Epidermal melanocyte (primary cell): ENCODE measurements at regions not wholly inside any gene's neighbourhood (a gene's known extent, or its start where the extent isn't known, plus 50 kb on each side); places are given as distances from the start of the nearest gene placed in this dataset.

Experiments used
- DNase-seq: peaks from one replicate; pipeline ENCODE4 v3.0.0; 2011; ENCODE audit warnings: low spot score; ENCODE audit not compliant: insufficient read length

GRCh38 chr14:38774162-38774561 is 328.9 kb downstream of the SEC23A start:
- DNase-seq: no peak

- no peak for DNase-seq
Observed at GRCh38 chr14:38770251-38770650, 332.8 kb downstream of the SEC23A start.

- DNase-seq: no peak
Observed at GRCh38 chr14:38762845-38763244, 340.2 kb downstream of the SEC23A start.

GRCh38 chr14:38762426-38762825 is 340.6 kb downstream of the SEC23A start:
- DNase-seq: no peak

GRCh38 chr14:38761033-38761432 is 342.0 kb downstream of the SEC23A start:
- DNase-seq: no peak

- no peak for DNase-seq
Observed at GRCh38 chr14:38758661-38759060, 344.4 kb downstream of the SEC23A start.

GRCh38 chr14:38755036-38755435 is 348.0 kb downstream of the SEC23A start:
- no peak for DNase-seq

- DNase-seq: no peak
Observed at GRCh38 chr14:38752750-38753149, 350.3 kb downstream of the SEC23A start.

GRCh38 chr14:38752341-38752740 is 350.7 kb downstream of the SEC23A start:
- DNase-seq: no peak

- no peak for DNase-seq
Observed at GRCh38 chr14:38751459-38751858, 351.6 kb downstream of the SEC23A start.

GRCh38 chr14:38749936-38750335 is 353.1 kb downstream of the SEC23A start:
- no peak for DNase-seq

- DNase-seq: no peak
Observed at GRCh38 chr14:38745861-38746260, 357.2 kb downstream of the SEC23A start.

GRCh38 chr14:38743966-38744584 is 359.0 kb downstream of the SEC23A start:
- no peak for DNase-seq

GRCh38 chr14:38737686-38738407 is 365.2 kb downstream of the SEC23A start:
- DNase-seq: no peak

GRCh38 chr14:38735005-38735404 is 368.0 kb downstream of the SEC23A start:
- DNase-seq: no peak

GRCh38 chr14:38731962-38732361 is 371.1 kb downstream of the SEC23A start:
- no peak for DNase-seq

- DNase-seq: no peak
Observed at GRCh38 chr14:38730420-38730819, 372.6 kb downstream of the SEC23A start.

GRCh38 chr14:38727731-38728130 is 375.3 kb downstream of the SEC23A start:
- DNase-seq: no peak

- no peak for DNase-seq
Observed at GRCh38 chr14:38724621-38725020, 378.4 kb downstream of the SEC23A start.

- DNase-seq: no peak
Observed at GRCh38 chr14:38723959-38724358, 379.1 kb downstream of the SEC23A start.

GRCh38 chr14:38723277-38723676 is 379.8 kb downstream of the SEC23A start:
- DNase-seq: no peak

GRCh38 chr14:38721822-38722431 is 381.1 kb downstream of the SEC23A start:
- DNase-seq: peak; percentile 40

GRCh38 chr14:38718519-38718918 is 384.5 kb downstream of the SEC23A start:
- no peak for DNase-seq
